ENCODE measurements at regions not wholly inside any gene's neighbourhood (a gene's known extent, or its start where the extent isn't known, plus 50 kb on each side); places are given as distances from the start of the nearest gene placed in this dataset.

DNA sequence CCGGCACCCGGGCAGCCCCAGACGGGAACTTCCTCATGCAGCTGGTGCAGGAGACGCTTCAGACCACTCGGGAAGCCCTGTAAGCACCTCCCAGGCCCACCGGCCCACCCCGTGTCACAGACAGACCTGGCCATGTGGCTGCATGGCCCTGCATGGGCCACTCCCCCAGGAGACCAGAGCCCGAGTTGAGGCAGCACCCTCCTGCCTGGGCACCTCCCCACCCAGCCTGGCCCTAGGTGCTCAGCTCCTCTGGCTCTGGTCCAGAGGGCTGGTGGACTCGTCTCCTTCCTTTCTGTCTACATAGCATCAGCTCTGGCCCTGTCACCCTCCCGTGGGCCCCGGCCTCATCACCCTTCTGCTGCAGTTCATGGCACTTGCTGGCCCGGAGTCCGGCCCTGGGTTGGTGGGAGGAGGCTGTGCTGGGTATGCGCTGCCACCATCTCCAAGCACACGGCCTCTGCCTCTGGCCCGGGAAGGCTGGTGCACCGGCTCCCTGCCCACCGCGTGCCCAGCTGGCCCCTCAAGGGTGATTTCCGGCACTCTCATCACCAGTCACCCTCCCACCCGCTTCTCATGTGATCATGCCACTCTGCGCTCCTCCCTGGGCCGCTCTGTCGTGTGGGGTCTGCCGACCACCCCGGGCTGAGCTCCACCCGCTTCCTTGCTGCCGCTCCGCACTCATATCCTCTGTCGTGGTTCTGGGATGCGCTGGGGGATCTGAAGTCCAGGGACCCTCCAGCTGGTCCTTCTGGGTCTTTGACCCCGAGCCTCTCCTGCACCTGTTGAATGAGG, 53.1 kb upstream of the DPYSL4 start:
- Histone ChIP-seq H3K4me3 (replicated peaks in 1 of 3; ENCODE audit: insufficient read depth in 1 of 3, low read depth in 1 of 3, low read length in 3 of 3) (no peak overlapping the region), H3K79me2 (ENCODE audit: control insufficient read depth, insufficient read depth, low read length) (no peaks in the 10 kb centered on the region), H3K9me1 (replicated peaks; ENCODE audit: control insufficient read depth, extremely low read depth, insufficient read depth, low read length) (no peaks in the 10 kb centered on the region), H3K9me3 (replicated peaks; ENCODE audit: control insufficient read depth, insufficient read depth, low read length) (no peaks in the 10 kb centered on the region), H3K4me2 (ENCODE audit: insufficient read depth, low read length) (no peak overlapping the region), H2AFZ (ENCODE audit: low read depth, low read length) (no peak overlapping the region), H3K27me3 (ENCODE audit: control insufficient read depth in 2 of 2, insufficient read depth in 2 of 2, low read length in 2 of 2) (no peaks in the 10 kb centered on the region), H3K4me1 (ENCODE audit: control insufficient read depth, extremely low read depth, insufficient read depth, low read length) (no peaks in the 10 kb centered on the region), H4K20me1 (replicated peaks; ENCODE audit: control insufficient read depth, extremely low read depth, insufficient read depth, low read length) (no peaks in the 10 kb centered on the region), H3K36me3 (ENCODE audit: control insufficient read depth in 2 of 2, extremely low read depth in 1 of 2, insufficient read depth in 2 of 2, low read length in 2 of 2) (no peaks in the 10 kb centered on the region), H3K27ac (ENCODE audit: insufficient read depth, low read depth, low read length) (no peak overlapping the region), H3K9ac (replicated peaks; ENCODE audit: extremely low read depth, insufficient read depth, low read length) (no peak overlapping the region)
- no peak for TF ChIP-seq MYC (IDR thresholded peaks at IDR 0.05; ENCODE audit: low read depth, low read length)
- TF ChIP-seq JUN (IDR thresholded peaks at IDR 0.05; ENCODE audit: borderline replicate concordance, insufficient read depth, insufficient read length, low read depth), result no peak
- no peak for TF ChIP-seq POLR2AphosphoS5 (IDR thresholded peaks at IDR 0.05; ENCODE audit: insufficient read depth, low read depth, low read length)
- no peak for TF ChIP-seq POLR2A (IDR thresholded peaks at IDR 0.05; ENCODE audit: low read depth, low read length)
- TF ChIP-seq GATA2 (IDR thresholded peaks at IDR 0.05; ENCODE audit: insufficient read depth, insufficient read length, low read depth, low read length), result no peak
- no peak for TF ChIP-seq EZH2 (IDR thresholded peaks at IDR 0.05; ENCODE audit: borderline replicate concordance, low read depth, low read length, severe bottlenecking)
- no peak for TF ChIP-seq FOS (IDR thresholded peaks at IDR 0.05; ENCODE audit: borderline replicate concordance, insufficient read depth, low read length)
- TF ChIP-seq, protein P1, sequence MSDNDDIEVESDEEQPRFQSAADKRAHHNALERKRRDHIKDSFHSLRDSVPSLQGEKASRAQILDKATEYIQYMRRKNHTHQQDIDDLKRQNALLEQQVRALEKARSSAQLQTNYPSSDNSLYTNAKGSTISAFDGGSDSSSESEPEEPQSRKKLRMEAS (IDR thresholded peaks at IDR 0.05; ENCODE audit: insufficient read depth, insufficient read length), result no peak
- TF ChIP-seq, protein P2, sequence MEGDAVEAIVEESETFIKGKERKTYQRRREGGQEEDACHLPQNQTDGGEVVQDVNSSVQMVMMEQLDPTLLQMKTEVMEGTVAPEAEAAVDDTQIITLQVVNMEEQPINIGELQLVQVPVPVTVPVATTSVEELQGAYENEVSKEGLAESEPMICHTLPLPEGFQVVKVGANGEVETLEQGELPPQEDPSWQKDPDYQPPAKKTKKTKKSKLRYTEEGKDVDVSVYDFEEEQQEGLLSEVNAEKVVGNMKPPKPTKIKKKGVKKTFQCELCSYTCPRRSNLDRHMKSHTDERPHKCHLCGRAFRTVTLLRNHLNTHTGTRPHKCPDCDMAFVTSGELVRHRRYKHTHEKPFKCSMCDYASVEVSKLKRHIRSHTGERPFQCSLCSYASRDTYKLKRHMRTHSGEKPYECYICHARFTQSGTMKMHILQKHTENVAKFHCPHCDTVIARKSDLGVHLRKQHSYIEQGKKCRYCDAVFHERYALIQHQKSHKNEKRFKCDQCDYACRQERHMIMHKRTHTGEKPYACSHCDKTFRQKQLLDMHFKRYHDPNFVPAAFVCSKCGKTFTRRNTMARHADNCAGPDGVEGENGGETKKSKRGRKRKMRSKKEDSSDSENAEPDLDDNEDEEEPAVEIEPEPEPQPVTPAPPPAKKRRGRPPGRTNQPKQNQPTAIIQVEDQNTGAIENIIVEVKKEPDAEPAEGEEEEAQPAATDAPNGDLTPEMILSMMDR (IDR thresholded peaks at IDR 0.05; ENCODE audit: extremely low read depth in 1 of 2, insufficient read depth in 1 of 2, low read depth in 1 of 2, low read length in 2 of 2), result no peak
- CTCF ChIA-PET, result interaction anchor here (3.1 kb wide), 1 partner anchor 8 kb away, joined by 8 read pairs; no protein-coding TSS in a partner anchor
- intact Hi-C loops (cut with micrococcal nuclease) (no loop called here), dilution Hi-C loops (cut with MboI; ENCODE audit: extremely low pct_ligation_motif_present, low sequenced_read_pairs) (no loop called here)
- no peak for FAIRE-seq
- BruUV-seq (replicated peaks), result no TSS peak
- DNase-seq (ENCODE audit: low read depth, low spot score), result no peak
- POLR2A ChIA-PET, result no interaction called here

Measured in endothelial cell of umbilical vein (primary cell).